KMS-11 (cell line): ENCODE measurements at regions not wholly inside any gene's neighbourhood (a gene's known extent, or its start where the extent isn't known, plus 50 kb on each side); places are given as distances from the start of the nearest gene placed in this dataset.

Experiments used
- H2AFZ ChIP-seq: fragments of 200-600 bp; sonication (generic); 2 replicates; pipeline ENCODE4 v1.6.1; 2016; ENCODE audit warnings: antibody characterized with exemption, mixed run types, low read depth
- H3K27ac ChIP-seq: fragments of 200-600 bp; sonication (generic); 2 replicates; pipeline ENCODE4 v1.6.1; 2016; ENCODE audit warnings: mild to moderate bottlenecking, mixed run types
- H3K27me3 ChIP-seq: fragments of 200-600 bp; sonication (generic); 2 replicates; pipeline ENCODE4 v1.6.1; 2017; ENCODE audit warnings: mild to moderate bottlenecking, low read depth, mixed run types, moderate library complexity; ENCODE audit not compliant: insufficient read depth
- H3K36me3 ChIP-seq: fragments of 200-600 bp; sonication (generic); 2 replicates; pipeline ENCODE4 v1.6.1; 2017; ENCODE audit warnings: mild to moderate bottlenecking, mixed run types; ENCODE audit not compliant: insufficient read depth
- H3K4me1 ChIP-seq: fragments of 200-600 bp; sonication (generic); 2 replicates; pipeline ENCODE4 v1.6.1; 2016; ENCODE audit warnings: mild to moderate bottlenecking, low read depth, mixed run types; ENCODE audit not compliant: poor library complexity, severe bottlenecking
- H3K4me2 ChIP-seq: fragments of 200-600 bp; sonication (generic); 2 replicates; pipeline ENCODE4 v1.7.0; 2016; ENCODE audit warnings: mild to moderate bottlenecking, mixed run types
- H3K4me3 ChIP-seq: fragments of 200-600 bp; sonication (generic); IDR thresholded peaks from 2 replicates; pipeline ENCODE4 v1.6.1; 2017; ENCODE audit warnings: low read depth, low read length, mixed read lengths; ENCODE audit not compliant: insufficient read depth
- H3K79me2 ChIP-seq: fragments of 200-600 bp; sonication (generic); 2 replicates; pipeline ENCODE4 v1.6.1; 2016; ENCODE audit warnings: low read depth, mixed run types; ENCODE audit not compliant: insufficient read depth
- H3K9ac ChIP-seq: fragments of 200-600 bp; sonication (generic); 2 replicates; pipeline ENCODE4 v1.6.1; 2016; ENCODE audit warnings: mild to moderate bottlenecking, mixed run types
- H4K20me1 ChIP-seq: fragments of 200-600 bp; sonication (generic); 2 replicates; pipeline ENCODE4 v1.6.1; 2016; ENCODE audit warnings: mild to moderate bottlenecking, mixed run types; ENCODE audit not compliant: insufficient read depth
- CTCF ChIP-seq: fragments of 200-600 bp; sonication (generic); conservative IDR thresholded peaks from 2 replicates; pipeline ENCODE4 v1.6.1; 2017; ENCODE audit warnings: low read depth, mild to moderate bottlenecking, antibody characterized with exemption, low read length, moderate library complexity, mixed read lengths

GRCh38 chr2:215836881-215837280 lies 176.5 kb downstream of the MREG start:
- H3K9ac ChIP-seq = no peak overlapping the region
- no peak overlapping the region for H3K27ac ChIP-seq
- H3K36me3 ChIP-seq = no peaks in the 10 kb centered on the region
- H3K79me2 ChIP-seq = no peaks in the 10 kb centered on the region
- no peaks in the 10 kb centered on the region for H4K20me1 ChIP-seq
- no peak for TF ChIP-seq CTCF
- H3K4me1 ChIP-seq = peaks cover 63% of the 10 kb centered on the region
- no peak overlapping the region for H3K4me3 ChIP-seq
- no peaks in the 10 kb centered on the region for H3K27me3 ChIP-seq
- no peak overlapping the region for H2AFZ ChIP-seq
- H3K4me2 ChIP-seq = no peak overlapping the region

- Histone ChIP-seq H3K36me3 (no peaks in the 10 kb centered on the region), H3K79me2 (no peaks in the 10 kb centered on the region), H3K27ac (no peak overlapping the region), H3K27me3 (no peaks in the 10 kb centered on the region), H3K4me1 (peaks cover 63% of the 10 kb centered on the region), H3K4me3 (no peak overlapping the region), H3K4me2 (no peak overlapping the region), H4K20me1 (no peaks in the 10 kb centered on the region), H3K9ac (no peak overlapping the region), H2AFZ (no peak overlapping the region)
- TF ChIP-seq CTCF = no peak
Observed at GRCh38 chr2:215835657-215836056, 177.7 kb downstream of the MREG start.

- H3K27me3 ChIP-seq = no peaks in the 10 kb centered on the region
- peaks cover 63% of the 10 kb centered on the region for H3K4me1 ChIP-seq
- no peaks in the 10 kb centered on the region for H3K79me2 ChIP-seq
- no peaks in the 10 kb centered on the region for H4K20me1 ChIP-seq
- no peak for TF ChIP-seq CTCF
- H3K27ac ChIP-seq = no peak overlapping the region
- no peak overlapping the region for H3K4me3 ChIP-seq
- no peak overlapping the region for H3K9ac ChIP-seq
- no peak overlapping the region for H3K4me2 ChIP-seq
- no peak overlapping the region for H2AFZ ChIP-seq
- H3K36me3 ChIP-seq = no peaks in the 10 kb centered on the region
Observed at GRCh38 chr2:215835231-215835630, 178.1 kb downstream of the MREG start.

GRCh38 chr2:215833531-215834162 lies 179.7 kb downstream of the MREG start:
- H2AFZ ChIP-seq = no peak overlapping the region
- H3K27me3 ChIP-seq = no peaks in the 10 kb centered on the region
- H4K20me1 ChIP-seq = no peaks in the 10 kb centered on the region
- H3K79me2 ChIP-seq = no peaks in the 10 kb centered on the region
- no peak overlapping the region for H3K27ac ChIP-seq
- H3K36me3 ChIP-seq = no peaks in the 10 kb centered on the region
- no peak overlapping the region for H3K9ac ChIP-seq
- H3K4me2 ChIP-seq = no peak overlapping the region
- H3K4me3 ChIP-seq = no peak overlapping the region
- H3K4me1 ChIP-seq = peaks cover 56% of the 10 kb centered on the region
- TF ChIP-seq CTCF = no peak
